Neutrophil (primary cell): ENCODE measurements at regions not wholly inside any gene's neighbourhood (a gene's known extent, or its start where the extent isn't known, plus 50 kb on each side); places are given as distances from the start of the nearest gene placed in this dataset.

Experiments
- H3K27ac ChIP-seq: fragments of 200-600 bp; sonication (generic); 2 replicates; pipeline ENCODE4 v1.5.1; 2016; ENCODE audit warnings: mild to moderate bottlenecking, moderate library complexity
- H3K27me3 ChIP-seq: fragments of 200-600 bp; sonication (generic); 2 replicates; pipeline ENCODE4 v1.6.0; 2016; ENCODE audit warnings: mild to moderate bottlenecking
- H3K36me3 ChIP-seq: fragments of 200-600 bp; sonication (generic); 2 replicates; pipeline ENCODE4 v1.5.1; 2017
- H3K4me1 ChIP-seq, 2 experiments: fragments of 200-600 bp in 1 of 2; sonication (generic) in 1 of 2; 1 replicate in 1 of 2; 2 replicates in 1 of 2; pipeline versions ENCODE4 v1.5.1 to v1.6.1; 2013 to 2016; ENCODE audit warnings: low read depth in 1 of 2, low read length in 1 of 2, mild to moderate bottlenecking in 1 of 2, moderate library complexity in 1 of 2; ENCODE audit not compliant: control insufficient read depth in 1 of 2, insufficient read depth in 1 of 2
- H3K4me3 ChIP-seq, 2 experiments: fragments of 200-600 bp in 1 of 2; sonication (generic) in 1 of 2; 1 replicate in 1 of 2; 2 replicates in 1 of 2; pipeline ENCODE4 v1.5.1; 2013 to 2016; ENCODE audit warnings: low read depth in 1 of 2, low read length in 1 of 2, mild to moderate bottlenecking in 1 of 2, moderate library complexity in 1 of 2
- H3K9me3 ChIP-seq: fragments of 200-600 bp; sonication (generic); 2 replicates; pipeline ENCODE4 v1.5.1; 2016
- CTCF ChIP-seq: fragments of 200-600 bp; sonication (generic); IDR thresholded peaks from 2 replicates; pipeline ENCODE4 v1.5.1; 2016; ENCODE audit warnings: antibody characterized with exemption

DNA sequence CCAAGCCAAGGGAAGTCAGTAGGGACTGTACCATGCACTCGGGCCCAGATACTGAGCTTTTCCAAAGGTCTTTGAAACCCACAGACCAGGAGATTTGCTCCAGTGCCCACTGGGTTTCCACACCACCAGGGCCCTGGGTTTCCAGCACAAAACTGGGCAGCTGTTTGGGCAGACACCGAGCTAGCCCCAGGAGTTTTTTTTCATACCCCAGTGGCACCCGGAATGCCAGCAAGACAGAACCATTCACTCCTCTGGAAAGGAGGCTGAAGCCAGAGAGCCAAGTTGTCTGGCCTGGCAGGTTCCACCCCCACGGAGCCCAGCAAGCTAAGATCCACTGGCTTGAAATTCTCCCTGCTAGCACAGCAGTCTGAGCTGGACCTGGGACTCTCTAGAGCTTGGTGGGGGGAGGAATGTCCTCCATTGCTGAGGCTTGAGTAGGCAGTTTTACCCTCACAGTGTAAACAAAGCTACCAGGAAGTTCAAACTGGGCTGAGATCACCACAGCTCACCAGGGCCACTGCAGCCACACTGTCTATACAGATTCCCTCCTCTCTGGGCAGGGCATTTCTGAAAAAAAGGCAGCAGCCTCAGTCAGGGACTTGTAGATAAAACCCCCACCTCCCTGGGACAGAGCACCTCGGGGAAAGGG is 793.7 kb downstream of the RPS29 start:
- Histone ChIP-seq H3K27me3 (no peaks in the 10 kb centered on the region), H3K4me3 (no peak overlapping the region), H3K36me3 (no peaks in the 10 kb centered on the region), H3K9me3 (no peaks in the 10 kb centered on the region), H3K4me1 (no peaks in the 10 kb centered on the region), H3K27ac (no peak overlapping the region)
- no peak for TF ChIP-seq CTCF

GRCh38 chr14:48788771-48789170 is 797.4 kb downstream of the RPS29 start:
- Histone ChIP-seq H3K36me3 (no peaks in the 10 kb centered on the region), H3K9me3 (no peaks in the 10 kb centered on the region), H3K4me1 (no peaks in the 10 kb centered on the region), H3K27me3 (no peaks in the 10 kb centered on the region), H3K27ac (no peak overlapping the region), H3K4me3 (no peak overlapping the region)
- no peak for TF ChIP-seq CTCF

DNA sequence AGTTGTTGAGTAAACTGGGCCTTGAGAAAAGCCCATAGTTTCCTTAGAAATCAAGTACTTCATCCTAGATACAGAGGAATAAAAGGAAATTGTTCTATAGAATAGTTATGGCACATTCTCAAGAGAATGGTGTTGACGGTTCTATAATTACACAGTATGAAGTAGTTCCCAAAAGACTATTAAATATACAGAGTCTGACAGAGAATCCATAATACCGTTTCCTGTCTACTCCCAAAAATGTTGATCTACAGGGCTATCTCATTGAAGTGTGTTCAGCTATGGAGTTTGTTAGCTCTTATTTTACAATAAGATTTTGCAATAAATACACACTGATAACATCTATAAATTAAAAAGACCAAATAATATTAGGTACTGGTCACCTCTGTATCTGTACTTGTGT is 799.7 kb downstream of the RPS29 start:
- no peak for TF ChIP-seq CTCF
- Histone ChIP-seq H3K36me3 (no peaks in the 10 kb centered on the region), H3K27ac (no peak overlapping the region), H3K4me3 (no peak overlapping the region), H3K27me3 (no peaks in the 10 kb centered on the region), H3K9me3 (no peaks in the 10 kb centered on the region), H3K4me1 (no peaks in the 10 kb centered on the region)

GRCh38 chr14:48771717-48772116 is 814.5 kb downstream of the RPS29 start:
- H3K36me3 ChIP-seq, result no peaks in the 10 kb centered on the region
- TF ChIP-seq CTCF, result no peak
- H3K27ac ChIP-seq, result no peak overlapping the region
- no peaks in the 10 kb centered on the region for H3K27me3 ChIP-seq
- H3K4me1 ChIP-seq, result no peaks in the 10 kb centered on the region
- peaks cover 5% of the 10 kb centered on the region for H3K9me3 ChIP-seq
- no peak overlapping the region for H3K4me3 ChIP-seq

GRCh38 chr14:48751293-48751692 is 834.9 kb downstream of the RPS29 start:
- TF ChIP-seq CTCF, result no peak
- Histone ChIP-seq H3K27ac (no peak overlapping the region), H3K9me3 (no peaks in the 10 kb centered on the region), H3K4me1 (no peaks in the 10 kb centered on the region), H3K36me3 (no peaks in the 10 kb centered on the region), H3K4me3 (no peak overlapping the region), H3K27me3 (no peaks in the 10 kb centered on the region)
